Kidney capillary endothelial cell (primary cell): ENCODE measurements at regions not wholly inside any gene's neighbourhood (a gene's known extent, or its start where the extent isn't known, plus 50 kb on each side); places are given as distances from the start of the nearest gene placed in this dataset.

Experiments used
- DNase-seq: peaks from one replicate; pipeline ENCODE4 v3.0.0-alpha.2; 2018; ENCODE audit warnings: low spot score

GRCh38 chr9:115616666-115617239 is 498.8 kb upstream of the TNC start:
- no peak for DNase-seq

GRCh38 chr9:115625251-115625650 is 507.3 kb upstream of the TNC start:
- DNase-seq: no peak

GRCh38 chr9:115625954-115626353 is 508.0 kb upstream of the TNC start:
- DNase-seq: no peak

- DNase-seq: no peak
Observed at GRCh38 chr9:115627511-115627910, 509.6 kb upstream of the TNC start.

GRCh38 chr9:115628426-115628825 is 510.5 kb upstream of the TNC start:
- DNase-seq: no peak

- DNase-seq: no peak
Observed at GRCh38 chr9:115629879-115630840, 512.2 kb upstream of the TNC start.

- DNase-seq: no peak
Observed at GRCh38 chr9:115632391-115632790, 514.4 kb upstream of the TNC start.

GRCh38 chr9:115633104-115633503 is 515.1 kb upstream of the TNC start:
- DNase-seq: no peak

GRCh38 chr9:115635680-115636383 is 517.8 kb upstream of the PAPPA start:
- DNase-seq: no peak

GRCh38 chr9:115636596-115636995 is 517.0 kb upstream of the PAPPA start:
- DNase-seq: no peak

- DNase-seq: no peak
Observed at GRCh38 chr9:115637661-115638060, 515.9 kb upstream of the PAPPA start.

- DNase-seq: no peak
Observed at GRCh38 chr9:115640887-115641286, 512.7 kb upstream of the PAPPA start.

- DNase-seq: no peak
Observed at GRCh38 chr9:115642285-115642684, 511.3 kb upstream of the PAPPA start.

- DNase-seq: no peak
Observed at GRCh38 chr9:115643948-115644727, 509.5 kb upstream of the PAPPA start.

GRCh38 chr9:115649991-115650472 is 503.6 kb upstream of the PAPPA start:
- DNase-seq: no peak

GRCh38 chr9:115650768-115651167 is 502.8 kb upstream of the PAPPA start:
- no peak for DNase-seq

- no peak for DNase-seq
Observed at GRCh38 chr9:115651461-115651860, 502.1 kb upstream of the PAPPA start.

- DNase-seq: no peak
Observed at GRCh38 chr9:115653171-115653606, 500.4 kb upstream of the PAPPA start.

- no peak for DNase-seq
Observed at GRCh38 chr9:115657695-115658094, 495.9 kb upstream of the PAPPA start.

- DNase-seq: no peak
Observed at GRCh38 chr9:115665519-115665918, 488.1 kb upstream of the PAPPA start.

- no peak for DNase-seq
Observed at GRCh38 chr9:115668521-115668920, 485.1 kb upstream of the PAPPA start.
